GM18858 (cell line): ENCODE measurements at regions not wholly inside any gene's neighbourhood (a gene's known extent, or its start where the extent isn't known, plus 50 kb on each side); places are given as distances from the start of the nearest gene placed in this dataset.
"Not testable (repeated sequence)": the region's sequence is repeated elsewhere in the genome, so short reads cannot be mapped to it uniquely, and the experiment has no call there.

Source experiments
- ATAC-seq: cut with Tn5 transposase; IDR thresholded peaks from one replicate; pipeline ENCODE4 v1.9.1; 2021; ENCODE audit not compliant: unreplicated experiment

- ATAC-seq = no peak
Observed at GRCh38 chr6:27547157-27548075, 74.5 kb upstream of the ZNF184 start.

- no peak for ATAC-seq
Observed at GRCh38 chr6:27546522-27546921, 73.6 kb upstream of the ZNF184 start.

GRCh38 chr6:27545271-27546046 lies 72.6 kb upstream of the ZNF184 start:
- no peak for ATAC-seq

- no peak for ATAC-seq
Observed at GRCh38 chr6:27544612-27545260, 71.8 kb upstream of the ZNF184 start.

- ATAC-seq = not testable (repeated sequence)
Observed at GRCh38 chr6:27544135-27544534, 71.2 kb upstream of the ZNF184 start.

GRCh38 chr6:27542485-27542884 lies 69.6 kb upstream of the ZNF184 start:
- ATAC-seq = no peak

GRCh38 chr6:27541933-27542297 lies 69.0 kb upstream of the ZNF184 start:
- ATAC-seq = no peak

GRCh38 chr6:27541212-27541932 lies 68.5 kb upstream of the ZNF184 start:
- no peak for ATAC-seq

GRCh38 chr6:27539551-27539950 lies 66.6 kb upstream of the ZNF184 start:
- ATAC-seq = no peak

GRCh38 chr6:27532820-27533538 lies 60.1 kb upstream of the ZNF184 start:
- no peak for ATAC-seq

GRCh38 chr6:27531772-27532459 lies 59.0 kb upstream of the ZNF184 start:
- ATAC-seq = no peak

- not testable (repeated sequence) for ATAC-seq
Observed at GRCh38 chr6:27529796-27530195, 56.9 kb upstream of the ZNF184 start.

GRCh38 chr6:27528714-27529113 lies 55.8 kb upstream of the ZNF184 start:
- ATAC-seq = no peak
